ENCODE measurements at regions not wholly inside any gene's neighbourhood (a gene's known extent, or its start where the extent isn't known, plus 50 kb on each side); places are given as distances from the start of the nearest gene placed in this dataset.

GRCh38 chr2:173692068-173692467 lies 273.1 kb downstream of the SP3 start:
- TF ChIP-seq POLR2A (IDR thresholded peaks at IDR 0.05) = no peak
- TF ChIP-seq CTCF (IDR thresholded peaks at IDR 0.05) = no peak

Measured in vagina (tissue), 2 donors.